ENCODE measurements at regions not wholly inside any gene's neighbourhood (a gene's known extent, or its start where the extent isn't known, plus 50 kb on each side); places are given as distances from the start of the nearest gene placed in this dataset.
"Not testable (repeated sequence)": the region's sequence is repeated elsewhere in the genome, so short reads cannot be mapped to it uniquely, and the experiment has no call there.

DNA sequence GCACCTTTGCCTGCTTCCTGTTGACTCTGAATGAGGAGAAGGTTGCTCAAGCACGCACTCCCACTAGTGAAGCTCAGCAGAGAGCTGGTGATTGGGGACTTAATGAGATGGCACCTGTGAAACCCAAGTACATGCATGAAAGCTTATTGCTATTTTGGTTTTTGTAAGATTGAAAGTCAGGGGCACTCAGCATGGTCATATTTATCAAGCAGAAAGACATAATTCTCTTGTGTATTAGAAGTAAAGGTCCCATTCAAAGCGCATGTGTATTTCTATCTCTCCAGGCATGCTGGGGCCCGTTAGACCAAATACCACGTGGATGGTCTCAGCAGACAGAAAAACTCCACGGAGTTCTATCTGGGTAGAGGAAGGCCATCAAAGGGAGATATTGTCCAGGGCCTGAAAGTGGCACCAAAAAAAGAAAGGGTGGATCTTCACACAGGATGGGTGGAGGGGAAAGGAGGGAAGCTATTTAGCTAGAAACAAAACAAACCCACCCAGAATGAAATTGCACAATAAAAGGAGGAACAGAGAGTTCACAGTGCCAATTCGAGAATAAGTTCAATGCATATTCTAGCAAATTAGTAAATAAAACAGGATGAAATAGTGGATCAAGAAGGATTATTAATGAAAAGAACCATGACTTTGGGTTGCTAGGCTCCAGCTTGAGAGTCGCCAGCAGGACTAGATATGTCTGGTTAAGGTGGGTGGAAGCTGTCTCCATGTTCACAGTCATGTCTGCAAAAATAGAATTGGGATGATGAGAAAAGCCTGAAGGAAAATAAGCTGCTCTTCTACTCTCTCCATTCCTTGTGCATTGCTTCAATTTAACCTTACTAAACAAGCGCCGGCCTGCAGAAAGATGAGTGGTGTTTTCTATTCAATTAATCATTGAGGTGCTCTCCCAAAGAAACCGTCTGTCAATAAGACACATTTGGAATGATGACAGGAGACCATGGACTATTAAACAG lies 224.9 kb upstream of the DTNBP1 start:
- TF ChIP-seq CTCF (IDR thresholded peaks at IDR 0.05; ENCODE audit: low read depth, low read length, missing control alignments): no peak
- DNase-seq (ENCODE audit: low read depth): no peak
- no peak overlapping the region for H3K4me3 ChIP-seq (ENCODE audit: low read depth, low read length)

DNA sequence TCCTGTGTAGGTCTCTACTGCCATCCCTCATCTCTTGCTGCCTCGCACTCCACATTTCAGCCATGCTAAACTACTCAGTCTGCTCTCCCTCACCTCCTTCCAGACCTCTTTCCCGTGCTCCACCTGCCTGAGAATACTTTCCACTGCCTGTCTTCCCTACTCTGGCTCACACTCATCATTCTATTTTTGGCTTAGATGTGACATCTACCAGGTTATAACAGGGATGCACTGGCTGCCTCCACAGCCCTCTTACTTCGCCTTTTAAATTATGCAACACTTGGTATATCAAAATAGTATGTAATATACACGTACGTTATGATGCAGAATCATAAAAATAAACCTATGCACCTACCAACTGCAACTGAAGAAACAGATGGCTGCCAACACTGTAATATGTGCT lies 222.8 kb upstream of the DTNBP1 start:
- no peak for TF ChIP-seq CTCF (IDR thresholded peaks at IDR 0.05; ENCODE audit: low read depth, low read length, missing control alignments)
- no peak for DNase-seq (ENCODE audit: low read depth)
- no peak overlapping the region for H3K4me3 ChIP-seq (ENCODE audit: low read depth, low read length)

GRCh38 chr6:15883593-15883992 lies 220.8 kb upstream of the DTNBP1 start:
- not testable (repeated sequence) for H3K4me3 ChIP-seq (ENCODE audit: low read depth, low read length); DNase-seq (ENCODE audit: low read depth)

GRCh38 chr6:15882915-15883314 lies 220.1 kb upstream of the DTNBP1 start:
- H3K4me3 ChIP-seq (ENCODE audit: low read depth, low read length): no peak overlapping the region
- no peak for DNase-seq (ENCODE audit: low read depth)
- no peak for TF ChIP-seq CTCF (IDR thresholded peaks at IDR 0.05; ENCODE audit: low read depth, low read length, missing control alignments)

- DNase-seq (ENCODE audit: low read depth): no peak
- no peak for TF ChIP-seq CTCF (IDR thresholded peaks at IDR 0.05; ENCODE audit: low read depth, low read length, missing control alignments)
- H3K4me3 ChIP-seq (ENCODE audit: low read depth, low read length): no peak overlapping the region
Measured at GRCh38 chr6:15882345-15882744, 219.5 kb upstream of the DTNBP1 start.

DNA sequence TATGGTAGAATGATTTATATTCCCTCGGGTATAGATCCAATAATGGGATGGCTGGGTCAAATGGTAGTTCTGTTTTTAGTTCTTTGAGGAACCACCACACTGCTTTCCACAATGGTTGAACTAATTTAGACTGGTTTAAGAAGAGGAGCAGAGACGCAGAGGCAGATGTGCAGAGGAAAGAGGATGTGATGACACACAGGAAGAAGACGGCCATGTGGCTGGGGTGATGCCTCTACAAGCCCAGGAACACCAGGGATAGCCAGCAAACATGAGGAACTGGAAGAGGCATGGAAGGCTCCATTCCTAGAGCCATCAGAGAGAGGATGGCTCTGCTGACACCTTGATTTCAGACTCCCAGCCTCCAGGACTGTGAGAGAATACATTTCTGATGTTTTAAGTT lies 218.3 kb upstream of the DTNBP1 start:
- DNase-seq (ENCODE audit: low read depth): no peak
- H3K4me3 ChIP-seq (ENCODE audit: low read depth, low read length): no peak overlapping the region
- no peak for TF ChIP-seq CTCF (IDR thresholded peaks at IDR 0.05; ENCODE audit: low read depth, low read length, missing control alignments)

- no peak overlapping the region for H3K4me3 ChIP-seq (ENCODE audit: low read depth, low read length)
- no peak for DNase-seq (ENCODE audit: low read depth)
- no peak for TF ChIP-seq CTCF (IDR thresholded peaks at IDR 0.05; ENCODE audit: low read depth, low read length, missing control alignments)
Measured at GRCh38 chr6:15880262-15880973, 217.6 kb upstream of the DTNBP1 start.

Data from GM12864 (cell line).